ENCODE measurements at regions not wholly inside any gene's neighbourhood (a gene's known extent, or its start where the extent isn't known, plus 50 kb on each side); places are given as distances from the start of the nearest gene placed in this dataset.

DNA sequence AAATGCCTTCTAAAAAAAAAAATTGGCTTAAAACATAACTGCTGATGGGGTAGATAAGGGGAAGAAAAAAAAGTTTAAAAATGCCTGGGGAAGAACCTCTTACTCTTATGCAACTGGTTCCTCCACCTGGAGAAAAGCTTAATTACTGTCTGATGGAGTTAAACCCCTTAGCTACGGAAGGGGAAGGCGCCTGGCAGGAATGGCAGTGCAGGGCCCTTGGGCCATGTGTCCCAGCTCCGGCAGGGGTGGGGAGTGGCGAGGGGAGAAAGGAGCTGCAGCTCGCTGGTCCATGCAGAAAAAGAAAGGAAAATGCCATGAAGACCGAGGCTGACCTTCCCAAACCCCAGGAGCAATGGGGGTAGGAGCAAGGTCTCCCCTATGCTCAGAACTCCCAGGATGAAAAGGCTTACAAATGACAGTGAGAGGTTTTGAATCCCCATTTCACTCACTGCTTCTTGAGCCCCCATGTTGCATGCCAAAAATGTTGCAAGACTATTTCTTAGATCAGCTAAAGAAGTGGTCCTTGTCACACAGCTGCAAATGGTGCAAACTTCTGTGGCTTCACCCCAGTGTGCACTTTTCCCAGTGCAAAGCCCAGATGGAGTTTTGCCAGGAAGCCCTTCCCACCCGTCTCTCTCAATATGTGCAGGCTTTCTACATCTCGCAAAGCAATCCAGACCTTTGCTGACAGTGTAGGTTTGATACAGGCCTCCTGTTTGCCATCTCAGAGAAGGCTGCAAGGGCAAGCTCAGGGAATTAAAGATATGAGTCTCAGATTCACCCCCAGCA lies 204.8 kb upstream of the CT83 start:
- Mint-ChIP-seq H3K4me1 (ENCODE audit: low read depth) (peaks cover 3% of the 10 kb centered on the region), H3K9me3 (ENCODE audit: low read depth) (no peaks in the 10 kb centered on the region), H3K36me3 (ENCODE audit: insufficient read depth) (no peaks in the 10 kb centered on the region), H3K4me3 (ENCODE audit: low read depth) (no peak overlapping the region), H3K27me3 (no peaks in the 10 kb centered on the region), H3K27ac (no peak overlapping the region)
- no peak for DNase-seq (ENCODE audit: low spot score, unreplicated experiment)
- TF ChIP-seq, protein P1, sequence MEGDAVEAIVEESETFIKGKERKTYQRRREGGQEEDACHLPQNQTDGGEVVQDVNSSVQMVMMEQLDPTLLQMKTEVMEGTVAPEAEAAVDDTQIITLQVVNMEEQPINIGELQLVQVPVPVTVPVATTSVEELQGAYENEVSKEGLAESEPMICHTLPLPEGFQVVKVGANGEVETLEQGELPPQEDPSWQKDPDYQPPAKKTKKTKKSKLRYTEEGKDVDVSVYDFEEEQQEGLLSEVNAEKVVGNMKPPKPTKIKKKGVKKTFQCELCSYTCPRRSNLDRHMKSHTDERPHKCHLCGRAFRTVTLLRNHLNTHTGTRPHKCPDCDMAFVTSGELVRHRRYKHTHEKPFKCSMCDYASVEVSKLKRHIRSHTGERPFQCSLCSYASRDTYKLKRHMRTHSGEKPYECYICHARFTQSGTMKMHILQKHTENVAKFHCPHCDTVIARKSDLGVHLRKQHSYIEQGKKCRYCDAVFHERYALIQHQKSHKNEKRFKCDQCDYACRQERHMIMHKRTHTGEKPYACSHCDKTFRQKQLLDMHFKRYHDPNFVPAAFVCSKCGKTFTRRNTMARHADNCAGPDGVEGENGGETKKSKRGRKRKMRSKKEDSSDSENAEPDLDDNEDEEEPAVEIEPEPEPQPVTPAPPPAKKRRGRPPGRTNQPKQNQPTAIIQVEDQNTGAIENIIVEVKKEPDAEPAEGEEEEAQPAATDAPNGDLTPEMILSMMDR (IDR thresholded peaks at IDR 0.05; ENCODE audit: unreplicated experiment): no peak

DNA sequence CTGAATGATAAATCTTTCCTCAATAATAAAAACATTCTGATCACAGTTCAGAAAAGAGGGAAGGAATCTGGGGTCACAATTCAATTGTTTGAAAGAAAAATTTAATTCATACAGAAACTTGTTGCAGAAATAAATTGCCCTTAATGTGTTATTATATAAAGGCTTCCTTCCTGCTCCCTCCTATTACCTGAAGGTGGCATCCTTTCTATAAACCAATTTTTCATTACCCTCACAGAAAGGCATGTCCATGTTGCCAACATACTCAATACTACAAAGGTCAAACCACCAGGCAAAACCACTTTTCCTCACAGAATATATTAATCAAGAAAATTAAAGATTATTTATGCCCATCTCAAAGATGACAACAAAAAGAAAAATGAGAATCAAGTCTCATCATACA lies 194.3 kb upstream of the CT83 start:
- Mint-ChIP-seq H3K27me3 (no peaks in the 10 kb centered on the region), H3K9me3 (ENCODE audit: low read depth) (peaks cover 9% of the 10 kb centered on the region), H3K4me3 (ENCODE audit: low read depth) (no peak overlapping the region), H3K27ac (no peak overlapping the region), H3K4me1 (ENCODE audit: low read depth) (no peaks in the 10 kb centered on the region), H3K36me3 (ENCODE audit: insufficient read depth) (no peaks in the 10 kb centered on the region)
- no peak for DNase-seq (ENCODE audit: low spot score, unreplicated experiment)
- TF ChIP-seq, protein P1 (IDR thresholded peaks at IDR 0.05; ENCODE audit: unreplicated experiment): no peak

DNA sequence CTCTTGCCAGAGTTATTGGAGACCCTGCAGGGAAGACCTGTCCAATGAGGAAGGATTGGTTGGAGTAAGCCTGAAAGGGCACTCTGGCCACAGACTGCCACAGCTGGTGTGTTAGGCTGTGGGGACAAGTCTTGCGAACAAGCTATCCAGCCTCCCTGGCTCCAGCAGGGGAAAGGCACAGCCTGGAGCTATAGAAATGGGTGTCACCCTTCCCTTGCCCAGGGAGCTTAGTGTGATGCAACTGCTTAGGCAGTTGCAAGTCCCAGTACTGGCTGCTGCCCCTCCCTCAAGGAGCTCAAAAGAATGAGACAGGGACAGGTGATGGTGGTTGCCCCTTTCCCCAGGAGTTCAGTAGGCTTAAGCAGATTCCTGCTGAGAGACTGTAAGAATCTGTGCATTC lies 165.7 kb upstream of the CT83 start:
- DNase-seq (ENCODE audit: low spot score, unreplicated experiment): no peak
- H3K4me1 Mint-ChIP-seq (ENCODE audit: low read depth): peaks cover 10% of the 10 kb centered on the region
- H3K4me3 Mint-ChIP-seq (ENCODE audit: low read depth): no peak overlapping the region
- H3K27ac Mint-ChIP-seq: no peak overlapping the region
- H3K9me3 Mint-ChIP-seq (ENCODE audit: low read depth): peaks cover 5% of the 10 kb centered on the region
- no peaks in the 10 kb centered on the region for H3K27me3 Mint-ChIP-seq
- H3K36me3 Mint-ChIP-seq (ENCODE audit: insufficient read depth): no peaks in the 10 kb centered on the region
- TF ChIP-seq, protein P1 (IDR thresholded peaks at IDR 0.05; ENCODE audit: unreplicated experiment): no peak

DNA sequence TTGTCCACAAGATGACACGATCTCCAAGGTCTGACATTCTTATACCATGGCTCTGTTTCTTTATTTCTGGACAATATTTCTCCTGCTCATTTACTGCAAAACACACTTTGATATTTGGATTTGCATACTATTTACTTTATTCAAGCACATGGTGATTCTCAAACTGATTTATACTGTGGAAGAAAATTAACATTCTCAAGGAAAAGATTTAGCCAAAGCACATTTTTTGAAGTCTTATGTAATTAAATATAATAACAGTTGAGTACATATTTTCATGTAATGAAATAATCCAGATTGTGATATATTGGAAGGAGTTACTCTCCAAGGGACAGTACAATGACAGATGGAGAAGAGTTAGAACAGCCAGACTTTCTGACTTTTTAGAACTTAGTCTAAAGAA lies 155.8 kb upstream of the CT83 start:
- no peaks in the 10 kb centered on the region for H3K27me3 Mint-ChIP-seq
- no peak overlapping the region for H3K27ac Mint-ChIP-seq
- H3K36me3 Mint-ChIP-seq (ENCODE audit: insufficient read depth): no peaks in the 10 kb centered on the region
- H3K4me1 Mint-ChIP-seq (ENCODE audit: low read depth): peaks cover 8% of the 10 kb centered on the region
- TF ChIP-seq, protein P1 (IDR thresholded peaks at IDR 0.05; ENCODE audit: unreplicated experiment): no peak
- no peak overlapping the region for H3K4me3 Mint-ChIP-seq (ENCODE audit: low read depth)
- peaks cover 3% of the 10 kb centered on the region for H3K9me3 Mint-ChIP-seq (ENCODE audit: low read depth)
- DNase-seq (ENCODE audit: low spot score, unreplicated experiment): no peak

DNA sequence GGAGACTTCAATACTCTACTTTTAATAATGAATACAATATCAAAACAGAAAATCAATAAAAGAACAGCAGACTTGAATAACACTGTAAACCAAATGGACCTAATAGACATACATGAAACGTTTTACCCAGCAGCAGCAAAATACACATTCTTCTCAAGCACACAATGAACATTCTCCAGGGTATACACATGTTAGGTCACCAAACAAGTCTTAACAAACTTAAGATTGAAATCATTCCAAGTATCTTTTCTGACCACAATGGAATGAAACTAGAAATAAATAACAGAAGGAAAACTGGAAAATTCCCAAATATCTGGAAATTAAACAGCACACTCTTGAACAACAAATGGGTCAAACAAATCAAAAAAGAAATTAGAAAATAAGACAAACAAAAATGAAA lies 145.0 kb upstream of the CT83 start:
- H3K9me3 Mint-ChIP-seq (ENCODE audit: low read depth): peaks cover 3% of the 10 kb centered on the region
- no peaks in the 10 kb centered on the region for H3K27me3 Mint-ChIP-seq
- TF ChIP-seq, protein P1 (IDR thresholded peaks at IDR 0.05; ENCODE audit: unreplicated experiment): no peak
- H3K4me1 Mint-ChIP-seq (ENCODE audit: low read depth): no peaks in the 10 kb centered on the region
- DNase-seq (ENCODE audit: low spot score, unreplicated experiment): no peak
- no peak overlapping the region for H3K4me3 Mint-ChIP-seq (ENCODE audit: low read depth)
- no peaks in the 10 kb centered on the region for H3K36me3 Mint-ChIP-seq (ENCODE audit: insufficient read depth)
- H3K27ac Mint-ChIP-seq: no peak overlapping the region

All from progenitor cell of endocrine pancreas (in vitro differentiated cells).